Nephron progenitor cell (in vitro differentiated cells): ENCODE measurements at regions not wholly inside any gene's neighbourhood (a gene's known extent, or its start where the extent isn't known, plus 50 kb on each side); places are given as distances from the start of the nearest gene placed in this dataset.

Experiments
- DNase-seq: peaks from one replicate; pipeline ENCODE4 v3.0.0; 2021
- H3K27ac Mint-ChIP-seq: 2 replicates; pipeline ENCODE4 v1.8.0; 2021; ENCODE audit warnings: mild to moderate bottlenecking, moderate library complexity, mixed read lengths
- H3K27me3 Mint-ChIP-seq: 2 replicates; pipeline ENCODE4 v1.8.0; 2021; ENCODE audit warnings: mild to moderate bottlenecking, low read depth, mixed read lengths; ENCODE audit not compliant: poor library complexity
- H3K36me3 Mint-ChIP-seq: 2 replicates; pipeline ENCODE4 v1.8.0; 2021; ENCODE audit warnings: low read depth, mixed read lengths
- H3K4me1 Mint-ChIP-seq: 2 replicates; pipeline ENCODE4 v1.8.0; 2021; ENCODE audit warnings: mixed read lengths
- H3K4me3 Mint-ChIP-seq: 2 replicates; pipeline ENCODE4 v1.8.0; 2021; ENCODE audit warnings: mild to moderate bottlenecking, moderate library complexity, mixed read lengths
- H3K9me3 Mint-ChIP-seq: 2 replicates; pipeline ENCODE4 v1.8.0; 2021; ENCODE audit warnings: mild to moderate bottlenecking, moderate library complexity, mixed read lengths
- CTCF ChIP-seq: fragments of 200-600 bp; sonication (generic); IDR thresholded peaks from 2 replicates; pipeline ENCODE4 v1.5.0; 2021; ENCODE audit warnings: antibody characterized with exemption

GRCh38 chr5:6086871-6087270, 291.5 kb downstream of the MED10 start:
- DNase-seq: no peak
- Mint-ChIP-seq H3K4me1 (peaks cover 14% of the 10 kb centered on the region), H3K36me3 (no peaks in the 10 kb centered on the region), H3K4me3 (no peak overlapping the region), H3K9me3 (no peaks in the 10 kb centered on the region), H3K27ac (no peak overlapping the region), H3K27me3 (no peaks in the 10 kb centered on the region)
- no peak for TF ChIP-seq CTCF

GRCh38 chr5:6085341-6085860, 292.9 kb downstream of the MED10 start:
- no peak for TF ChIP-seq CTCF
- H3K27me3 Mint-ChIP-seq: no peaks in the 10 kb centered on the region
- no peaks in the 10 kb centered on the region for H3K36me3 Mint-ChIP-seq
- H3K27ac Mint-ChIP-seq: no peak overlapping the region
- no peaks in the 10 kb centered on the region for H3K9me3 Mint-ChIP-seq
- no peak overlapping the region for H3K4me3 Mint-ChIP-seq
- DNase-seq: no peak
- peaks cover 14% of the 10 kb centered on the region for H3K4me1 Mint-ChIP-seq

- Mint-ChIP-seq H3K4me1 (peaks cover 14% of the 10 kb centered on the region), H3K27me3 (no peaks in the 10 kb centered on the region), H3K36me3 (no peaks in the 10 kb centered on the region), H3K27ac (no peak overlapping the region), H3K9me3 (no peaks in the 10 kb centered on the region), H3K4me3 (no peak overlapping the region)
- TF ChIP-seq CTCF: no peak
- DNase-seq: no peak
These were observed 293.5 kb downstream of the MED10 start for GRCh38 chr5:6084836-6085235.

GRCh38 chr5:6084376-6084775, 294.0 kb downstream of the MED10 start:
- Mint-ChIP-seq H3K4me3 (no peak overlapping the region), H3K4me1 (peaks cover 14% of the 10 kb centered on the region), H3K36me3 (no peaks in the 10 kb centered on the region), H3K27ac (no peak overlapping the region), H3K9me3 (no peaks in the 10 kb centered on the region), H3K27me3 (no peaks in the 10 kb centered on the region)
- no peak for TF ChIP-seq CTCF
- DNase-seq: no peak

- Mint-ChIP-seq H3K9me3 (no peaks in the 10 kb centered on the region), H3K36me3 (no peaks in the 10 kb centered on the region), H3K27me3 (no peaks in the 10 kb centered on the region), H3K4me1 (peaks cover 14% of the 10 kb centered on the region), H3K4me3 (no peak overlapping the region), H3K27ac (no peak overlapping the region)
- no peak for TF ChIP-seq CTCF
- no peak for DNase-seq
These were observed 294.9 kb downstream of the MED10 start for GRCh38 chr5:6083311-6083978.

GRCh38 chr5:6082685-6083084, 295.7 kb downstream of the MED10 start:
- Mint-ChIP-seq H3K27me3 (peaks cover 3% of the 10 kb centered on the region), H3K27ac (no peak overlapping the region), H3K4me1 (peaks cover 14% of the 10 kb centered on the region), H3K36me3 (no peaks in the 10 kb centered on the region), H3K4me3 (no peak overlapping the region), H3K9me3 (no peaks in the 10 kb centered on the region)
- TF ChIP-seq CTCF: no peak
- no peak for DNase-seq
